Epithelial cell of esophagus (primary cell): ENCODE measurements at regions not wholly inside any gene's neighbourhood (a gene's known extent, or its start where the extent isn't known, plus 50 kb on each side); places are given as distances from the start of the nearest gene placed in this dataset.

Source experiments
- DNase-seq: peaks from one replicate; pipeline ENCODE4 v3.0.0; 2010; ENCODE audit warnings: low read depth
- H3K4me3 ChIP-seq: 2 replicates; pipeline ENCODE4 v1.5.1; 2011; ENCODE audit warnings: mild to moderate bottlenecking, low read length, control low read depth
- TF ChIP-seq, protein P1 (sequence below): IDR thresholded peaks from 2 replicates; pipeline ENCODE4 v1.5.1; 2011; ENCODE audit warnings: low read depth, mild to moderate bottlenecking, low read length, control low read depth, inconsistent platforms; ENCODE audit not compliant: insufficient read depth; ENCODE audit errors: missing control alignments

- H3K4me3 ChIP-seq, result no peak overlapping the region
- TF ChIP-seq, protein P1, sequence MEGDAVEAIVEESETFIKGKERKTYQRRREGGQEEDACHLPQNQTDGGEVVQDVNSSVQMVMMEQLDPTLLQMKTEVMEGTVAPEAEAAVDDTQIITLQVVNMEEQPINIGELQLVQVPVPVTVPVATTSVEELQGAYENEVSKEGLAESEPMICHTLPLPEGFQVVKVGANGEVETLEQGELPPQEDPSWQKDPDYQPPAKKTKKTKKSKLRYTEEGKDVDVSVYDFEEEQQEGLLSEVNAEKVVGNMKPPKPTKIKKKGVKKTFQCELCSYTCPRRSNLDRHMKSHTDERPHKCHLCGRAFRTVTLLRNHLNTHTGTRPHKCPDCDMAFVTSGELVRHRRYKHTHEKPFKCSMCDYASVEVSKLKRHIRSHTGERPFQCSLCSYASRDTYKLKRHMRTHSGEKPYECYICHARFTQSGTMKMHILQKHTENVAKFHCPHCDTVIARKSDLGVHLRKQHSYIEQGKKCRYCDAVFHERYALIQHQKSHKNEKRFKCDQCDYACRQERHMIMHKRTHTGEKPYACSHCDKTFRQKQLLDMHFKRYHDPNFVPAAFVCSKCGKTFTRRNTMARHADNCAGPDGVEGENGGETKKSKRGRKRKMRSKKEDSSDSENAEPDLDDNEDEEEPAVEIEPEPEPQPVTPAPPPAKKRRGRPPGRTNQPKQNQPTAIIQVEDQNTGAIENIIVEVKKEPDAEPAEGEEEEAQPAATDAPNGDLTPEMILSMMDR, result no peak
- DNase-seq, result no peak
These were observed 54.2 kb upstream of the TACR1 start for GRCh38 chr2:75253526-75253925.

GRCh38 chr2:75251896-75252295 lies 52.6 kb upstream of the TACR1 start:
- H3K4me3 ChIP-seq, result no peak overlapping the region
- TF ChIP-seq, protein P1, result no peak
- no peak for DNase-seq
